MG63 (cell line): ENCODE measurements at regions not wholly inside any gene's neighbourhood (a gene's known extent, or its start where the extent isn't known, plus 50 kb on each side); places are given as distances from the start of the nearest gene placed in this dataset.

ENCODE experiments used
- DNase-seq: peaks from one replicate; pipeline ENCODE4 v3.0.0-alpha.2; 2020
- H3K27me3 ChIP-seq: fragments of 250-450 bp; sonication (Bioruptor Pico); 2 replicates; pipeline ENCODE4 v1.5.1; 2020; ENCODE audit warnings: mild to moderate bottlenecking, moderate library complexity
- H3K36me3 ChIP-seq: fragments of 250-450 bp; sonication (Bioruptor Pico); 2 replicates; pipeline ENCODE4 v1.5.1; 2020; ENCODE audit warnings: mild to moderate bottlenecking, moderate library complexity
- H3K4me3 ChIP-seq: fragments of 250-450 bp; sonication (Bioruptor Pico); 2 replicates; pipeline ENCODE4 v1.5.1; 2020; ENCODE audit warnings: mild to moderate bottlenecking, moderate library complexity
- H3K9me3 ChIP-seq: fragments of 250-450 bp; sonication (Bioruptor Pico); 2 replicates; pipeline ENCODE4 v1.5.1; 2020; ENCODE audit warnings: mild to moderate bottlenecking, moderate library complexity

DNA sequence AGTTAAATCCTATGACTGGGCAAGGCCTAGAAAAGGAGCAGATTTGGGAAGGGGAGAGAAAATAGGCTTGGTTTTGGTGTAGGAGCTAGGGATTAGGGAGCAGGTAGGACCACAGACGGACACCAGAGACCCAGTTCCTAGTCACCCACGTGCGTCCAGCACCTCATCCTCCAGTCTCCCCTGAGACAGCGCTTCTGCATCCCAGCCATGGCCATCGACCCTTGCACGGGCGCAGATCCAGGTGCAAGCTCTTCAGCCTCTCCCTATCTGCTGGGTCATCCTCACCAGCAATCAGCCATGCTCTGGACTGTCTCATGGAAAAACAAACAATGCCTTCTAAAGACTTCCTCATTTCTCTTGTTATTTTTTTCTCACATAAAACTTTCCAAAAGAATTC lies 246.8 kb upstream of the RAB6C start:
- Histone ChIP-seq H3K9me3 (no peaks in the 10 kb centered on the region), H3K4me3 (no peak overlapping the region), H3K27me3 (no peaks in the 10 kb centered on the region), H3K36me3 (no peaks in the 10 kb centered on the region)
- no peak for DNase-seq

DNA sequence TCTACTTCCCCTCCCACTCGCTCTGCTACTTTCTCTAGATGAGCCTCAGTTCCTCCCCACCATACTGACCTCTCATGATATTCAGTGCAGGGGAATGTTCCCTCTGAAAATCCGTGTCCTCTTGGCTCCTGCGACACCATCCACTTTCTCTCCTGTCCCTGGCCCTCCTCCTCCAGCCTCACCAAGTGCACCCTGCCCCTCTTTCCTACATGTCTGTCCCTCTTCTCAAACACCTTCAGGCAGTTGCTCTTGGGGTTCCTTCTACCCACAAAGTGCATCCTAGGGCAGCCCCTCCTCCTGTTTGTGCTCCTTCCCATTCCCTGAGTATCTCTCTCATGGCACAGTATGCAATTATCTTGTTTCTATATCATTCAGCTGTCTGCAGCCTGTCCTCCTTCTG lies 246.4 kb upstream of the RAB6C start:
- no peaks in the 10 kb centered on the region for H3K36me3 ChIP-seq
- no peaks in the 10 kb centered on the region for H3K27me3 ChIP-seq
- H3K4me3 ChIP-seq: no peak overlapping the region
- H3K9me3 ChIP-seq: no peaks in the 10 kb centered on the region
- DNase-seq: no peak

DNA sequence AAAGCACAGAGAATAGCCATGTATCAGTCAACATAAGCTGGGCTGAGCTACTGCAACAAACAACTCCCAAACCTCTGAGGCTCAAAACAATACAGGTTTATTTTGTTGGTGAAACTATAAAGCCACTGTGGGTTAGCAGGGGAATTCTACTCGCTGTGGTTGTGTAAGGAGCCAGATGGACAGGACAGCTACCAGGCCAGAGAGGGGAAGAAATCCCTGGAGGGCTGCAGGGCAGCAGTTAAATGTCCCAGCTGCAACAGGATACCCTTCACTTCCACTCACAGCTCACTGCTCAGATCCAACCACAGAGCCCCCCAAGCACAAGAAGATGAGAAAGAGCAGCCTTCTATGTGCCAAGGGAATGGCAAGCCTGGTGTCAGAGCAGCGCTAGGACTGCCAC lies 245.9 kb upstream of the RAB6C start:
- no peak for DNase-seq
- no peaks in the 10 kb centered on the region for H3K36me3 ChIP-seq
- no peaks in the 10 kb centered on the region for H3K27me3 ChIP-seq
- no peaks in the 10 kb centered on the region for H3K9me3 ChIP-seq
- H3K4me3 ChIP-seq: no peak overlapping the region

DNA sequence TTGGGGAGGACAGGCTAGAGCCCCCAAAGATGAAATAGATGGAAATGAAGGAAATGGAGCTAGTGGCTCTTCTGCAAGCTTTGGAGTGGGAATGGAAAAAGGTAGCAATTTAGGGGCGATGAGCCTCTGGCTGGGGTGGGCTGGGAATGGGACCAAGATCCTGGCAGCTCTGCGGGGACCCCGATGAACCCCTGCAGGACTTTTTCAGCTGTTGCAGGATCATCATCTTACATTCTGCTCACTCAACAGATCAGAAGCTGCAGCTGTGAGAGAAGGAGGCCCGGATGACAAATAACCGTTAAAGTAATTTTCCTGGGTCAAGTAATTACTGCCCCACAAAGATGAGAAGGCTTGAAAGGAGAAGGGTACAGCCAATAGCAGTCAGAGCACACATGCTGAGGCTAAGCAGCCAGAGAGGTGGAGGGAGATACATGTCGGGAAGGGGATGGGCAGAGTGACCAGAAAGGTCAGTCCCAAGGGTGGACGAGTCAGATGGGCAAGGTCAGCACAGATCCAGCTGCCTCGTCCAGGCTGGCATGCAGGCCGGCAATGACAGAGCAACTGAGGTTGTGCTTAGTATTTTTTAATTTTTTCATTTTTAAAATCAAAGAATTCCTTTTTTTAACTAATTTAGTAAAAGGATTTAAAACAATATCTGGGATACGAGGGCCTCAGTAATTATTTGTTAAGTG lies 245.0 kb upstream of the RAB6C start:
- Histone ChIP-seq H3K27me3 (no peaks in the 10 kb centered on the region), H3K9me3 (no peaks in the 10 kb centered on the region), H3K4me3 (no peak overlapping the region), H3K36me3 (no peaks in the 10 kb centered on the region)
- no peak for DNase-seq

DNA sequence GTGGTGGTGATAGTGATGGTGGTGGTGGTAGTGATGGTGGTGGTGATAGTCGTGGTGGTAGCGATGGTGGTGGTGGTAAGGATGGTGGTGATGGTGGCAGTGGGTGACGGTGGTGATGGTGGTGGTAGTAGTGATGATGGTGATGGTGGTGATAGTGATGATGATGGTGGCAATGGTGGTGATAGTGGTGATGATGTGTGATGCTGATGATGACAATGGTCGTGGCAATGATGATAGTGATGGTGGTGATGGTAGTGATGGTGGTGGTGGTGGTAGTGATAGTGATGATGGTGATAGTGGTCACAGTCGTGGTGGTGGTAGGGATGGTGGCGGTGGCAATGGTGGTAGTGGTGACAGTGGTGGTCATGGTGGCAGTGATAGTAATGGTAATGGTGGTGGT lies 243.9 kb upstream of the RAB6C start:
- DNase-seq: no peak
- Histone ChIP-seq H3K27me3 (no peaks in the 10 kb centered on the region), H3K4me3 (no peak overlapping the region), H3K9me3 (no peaks in the 10 kb centered on the region), H3K36me3 (no peaks in the 10 kb centered on the region)

DNA sequence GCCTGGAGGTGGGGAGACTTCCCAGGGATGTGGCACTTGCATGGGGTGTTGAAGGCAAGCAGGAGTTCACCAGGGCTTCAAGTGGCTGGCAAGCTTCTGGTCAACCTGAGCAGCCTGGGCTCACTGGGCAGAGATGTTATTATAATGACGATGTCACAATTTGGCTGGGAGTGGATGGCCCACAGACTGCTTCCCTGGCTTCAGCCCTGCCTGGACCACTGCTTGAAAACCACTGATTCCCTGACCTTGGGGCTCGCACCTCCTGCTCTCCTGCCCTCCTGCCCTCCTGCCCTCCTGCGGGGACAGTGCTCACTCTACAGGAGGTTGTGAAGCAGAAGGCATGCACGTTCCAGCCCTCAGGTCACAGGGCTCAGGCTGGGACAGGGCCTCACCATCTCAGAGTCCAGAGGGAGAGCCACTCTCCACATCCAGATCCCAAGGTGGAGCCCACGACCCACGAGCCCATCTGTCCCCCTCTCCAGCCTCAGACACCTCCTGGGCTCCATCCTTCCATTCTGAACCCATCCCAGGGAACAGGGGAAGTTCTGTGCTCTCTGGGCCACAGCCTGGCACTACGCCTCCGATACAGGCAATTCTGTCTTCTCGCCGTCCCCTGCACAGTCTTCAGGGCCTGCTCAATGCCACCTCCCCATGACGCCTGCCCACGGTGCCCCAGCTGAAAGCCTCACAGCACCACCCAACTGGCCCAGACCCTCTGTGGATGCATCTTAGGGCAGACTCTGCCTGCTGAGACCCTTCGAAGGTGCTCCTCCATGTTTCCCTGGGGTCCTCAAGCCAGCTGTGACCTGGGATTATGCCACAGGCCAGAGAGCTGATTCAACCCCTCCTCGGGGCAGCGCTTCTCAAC lies 241.6 kb upstream of the RAB6C start:
- DNase-seq: no peak
- Histone ChIP-seq H3K9me3 (no peaks in the 10 kb centered on the region), H3K36me3 (no peaks in the 10 kb centered on the region), H3K4me3 (no peak overlapping the region), H3K27me3 (no peaks in the 10 kb centered on the region)

DNA sequence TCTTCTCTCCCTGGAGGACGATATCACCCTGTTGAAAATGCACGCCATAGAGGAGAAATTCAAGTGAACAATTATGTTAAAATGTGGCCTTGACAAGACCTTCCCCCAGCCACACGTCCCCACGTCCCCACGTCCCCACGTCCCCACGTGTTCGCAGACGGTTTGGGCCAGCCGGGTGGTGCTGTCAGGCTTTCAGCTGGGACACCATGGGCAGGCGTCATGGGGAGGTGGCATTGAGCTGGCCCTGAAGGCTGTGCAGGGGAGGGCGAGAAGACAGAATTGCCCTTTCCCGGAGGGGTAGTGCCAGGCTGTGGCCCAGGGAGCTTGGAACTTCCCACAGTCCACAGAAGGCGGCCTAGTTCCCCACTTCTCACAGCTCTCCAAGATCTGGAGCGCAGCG lies 240.7 kb upstream of the RAB6C start:
- Histone ChIP-seq H3K4me3 (no peak overlapping the region), H3K27me3 (no peaks in the 10 kb centered on the region), H3K9me3 (no peaks in the 10 kb centered on the region), H3K36me3 (no peaks in the 10 kb centered on the region)
- DNase-seq: no peak

DNA sequence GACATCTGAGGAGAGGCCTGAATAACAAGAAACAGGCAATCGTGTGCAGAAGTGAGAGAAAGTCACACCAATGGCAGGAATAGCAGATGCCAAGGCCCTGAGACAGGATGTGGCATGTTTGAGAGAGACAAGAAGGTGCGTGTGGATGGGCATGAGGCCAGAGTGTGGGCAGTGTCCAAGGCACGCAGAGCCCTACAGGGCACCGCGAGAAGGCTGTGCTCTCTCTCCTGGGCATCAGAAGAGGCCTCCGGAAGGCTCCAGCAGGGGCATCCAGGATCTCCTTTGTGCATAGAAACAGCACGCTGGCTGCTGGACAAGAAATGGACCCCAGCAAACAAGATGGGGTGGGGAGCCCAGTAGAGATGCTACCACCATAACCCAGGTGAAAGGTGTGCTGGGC lies 239.0 kb upstream of the RAB6C start:
- no peaks in the 10 kb centered on the region for H3K27me3 ChIP-seq
- no peak for DNase-seq
- H3K9me3 ChIP-seq: no peaks in the 10 kb centered on the region
- H3K4me3 ChIP-seq: no peak overlapping the region
- no peaks in the 10 kb centered on the region for H3K36me3 ChIP-seq

DNA sequence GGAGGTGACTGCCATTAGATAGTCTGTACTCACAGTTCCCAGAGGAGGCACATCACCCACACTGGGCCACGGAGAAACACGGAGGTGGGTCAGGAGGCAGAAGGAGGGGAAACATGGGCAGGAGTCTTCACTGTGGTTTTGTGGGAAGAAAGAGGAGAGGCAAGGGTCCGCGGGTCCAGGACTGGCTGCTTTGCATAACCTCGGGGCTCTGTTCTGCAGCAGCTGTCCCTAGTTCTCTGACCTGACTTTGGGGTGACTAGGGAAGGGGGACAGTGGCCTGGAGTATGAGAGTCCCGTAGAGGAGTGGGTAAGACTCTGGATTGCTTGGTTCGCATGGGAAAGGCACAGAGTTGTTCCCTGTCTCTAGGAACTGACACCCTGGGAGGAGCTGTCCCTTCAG lies 238.3 kb upstream of the RAB6C start:
- no peaks in the 10 kb centered on the region for H3K9me3 ChIP-seq
- no peaks in the 10 kb centered on the region for H3K27me3 ChIP-seq
- H3K36me3 ChIP-seq: no peaks in the 10 kb centered on the region
- no peak overlapping the region for H3K4me3 ChIP-seq
- DNase-seq: no peak

DNA sequence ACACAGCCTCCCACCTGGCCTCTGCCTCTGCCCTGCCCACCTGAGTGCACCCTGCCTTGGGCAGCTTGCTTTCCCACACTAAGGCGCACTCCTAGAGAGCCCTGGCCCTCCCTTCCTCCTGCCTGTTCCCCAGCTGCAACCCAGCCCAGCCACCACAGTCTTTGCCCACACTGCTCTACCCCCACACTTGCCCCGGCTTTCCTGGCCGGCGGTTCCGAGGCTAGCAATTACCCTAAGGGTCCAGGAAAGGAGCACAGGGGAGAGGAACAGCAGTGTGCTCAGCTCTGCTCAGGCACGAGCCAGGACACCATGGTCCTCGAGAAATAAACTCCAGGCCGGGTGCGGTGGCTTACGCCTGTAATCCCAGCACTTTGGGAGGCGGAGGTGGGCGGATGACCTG lies 237.8 kb upstream of the RAB6C start:
- no peaks in the 10 kb centered on the region for H3K9me3 ChIP-seq

DNA sequence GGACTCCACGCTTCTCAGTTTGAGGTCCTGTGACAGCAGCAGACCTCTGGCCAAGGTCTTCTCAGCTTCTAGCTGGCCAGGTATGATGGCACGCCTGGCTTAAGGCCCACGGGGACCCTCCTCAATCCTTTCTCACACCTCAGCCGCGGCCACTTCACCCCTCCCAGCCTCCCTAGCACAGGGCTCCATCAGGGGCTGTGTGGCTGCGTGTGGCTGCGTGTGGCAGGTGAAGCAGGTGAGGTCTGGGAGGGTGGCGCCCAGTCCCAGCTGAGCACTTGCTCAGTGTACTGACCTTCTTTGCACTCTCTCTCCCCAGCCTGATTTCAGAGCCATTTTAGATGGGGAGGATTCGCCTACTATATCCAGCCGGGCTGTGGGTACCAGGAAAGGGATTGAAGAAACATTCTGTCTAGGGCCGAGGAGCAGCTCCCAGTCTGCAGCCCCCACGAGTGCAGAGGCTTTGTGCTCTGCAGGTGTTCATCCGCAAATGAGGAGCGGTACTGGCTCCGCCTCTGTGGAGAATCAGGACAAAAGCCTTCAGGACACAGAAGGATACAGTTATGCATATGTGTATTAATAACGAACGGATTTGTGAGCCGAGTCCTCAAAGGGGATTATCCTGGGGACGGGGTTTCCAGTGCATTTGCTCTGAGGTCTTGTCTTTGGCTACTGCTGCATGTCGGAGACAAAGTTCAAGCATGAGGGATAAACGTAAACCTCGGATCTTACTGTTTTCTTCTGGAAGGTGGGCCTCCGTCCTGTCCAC lies 236.9 kb upstream of the RAB6C start:
- Histone ChIP-seq H3K36me3 (no peaks in the 10 kb centered on the region), H3K27me3 (no peaks in the 10 kb centered on the region), H3K4me3 (no peak overlapping the region), H3K9me3 (no peaks in the 10 kb centered on the region)
- no peak for DNase-seq

More for the DNA sequence above, 237.8 kb upstream of the RAB6C start:
- Histone ChIP-seq H3K4me3 (no peak overlapping the region), H3K27me3 (no peaks in the 10 kb centered on the region), H3K36me3 (no peaks in the 10 kb centered on the region)
- no peak for DNase-seq

DNA sequence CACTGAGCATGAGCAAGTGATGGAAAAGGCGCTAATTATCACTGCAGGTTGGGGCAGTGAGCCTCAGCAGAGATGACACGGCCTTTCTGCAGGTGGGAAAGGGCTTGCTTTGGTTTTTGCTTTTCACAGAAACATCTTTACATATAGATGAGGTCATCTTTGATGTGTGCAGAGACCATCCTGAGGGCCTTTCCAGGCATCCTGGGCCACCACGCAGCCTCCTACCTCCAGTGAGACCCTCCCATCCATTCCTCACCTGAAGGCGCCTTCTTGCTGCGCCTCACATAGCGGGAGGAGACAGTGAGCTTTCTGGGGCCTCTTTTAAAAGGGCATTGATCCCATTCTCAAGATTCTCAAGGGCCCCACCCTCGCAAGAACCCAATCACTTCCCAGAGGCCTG lies 235.3 kb upstream of the RAB6C start:
- Histone ChIP-seq H3K36me3 (no peaks in the 10 kb centered on the region), H3K4me3 (no peak overlapping the region), H3K9me3 (no peaks in the 10 kb centered on the region), H3K27me3 (no peaks in the 10 kb centered on the region)
- DNase-seq: no peak

DNA sequence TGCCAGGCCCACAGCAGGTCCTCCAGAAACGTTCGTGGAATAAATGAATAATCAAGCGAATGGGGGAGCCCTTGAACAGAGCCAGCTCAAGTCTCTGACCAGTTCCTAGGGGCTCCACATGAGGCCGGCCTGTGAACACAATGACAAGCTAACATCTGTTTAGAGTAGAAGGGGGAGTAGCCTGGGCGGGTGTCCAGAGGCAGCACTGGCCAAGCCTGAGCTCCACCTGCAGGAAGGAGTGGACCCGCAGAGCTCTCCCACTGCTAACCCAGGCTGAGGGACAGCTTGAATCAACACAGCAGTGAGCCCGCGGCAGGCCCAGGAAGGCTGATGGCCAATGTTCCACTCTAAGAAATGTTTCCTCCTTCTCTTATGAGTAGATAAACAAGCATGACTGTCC lies 234.8 kb upstream of the RAB6C start:
- Histone ChIP-seq H3K4me3 (no peak overlapping the region), H3K36me3 (no peaks in the 10 kb centered on the region), H3K27me3 (no peaks in the 10 kb centered on the region), H3K9me3 (no peaks in the 10 kb centered on the region)
- DNase-seq: no peak

DNA sequence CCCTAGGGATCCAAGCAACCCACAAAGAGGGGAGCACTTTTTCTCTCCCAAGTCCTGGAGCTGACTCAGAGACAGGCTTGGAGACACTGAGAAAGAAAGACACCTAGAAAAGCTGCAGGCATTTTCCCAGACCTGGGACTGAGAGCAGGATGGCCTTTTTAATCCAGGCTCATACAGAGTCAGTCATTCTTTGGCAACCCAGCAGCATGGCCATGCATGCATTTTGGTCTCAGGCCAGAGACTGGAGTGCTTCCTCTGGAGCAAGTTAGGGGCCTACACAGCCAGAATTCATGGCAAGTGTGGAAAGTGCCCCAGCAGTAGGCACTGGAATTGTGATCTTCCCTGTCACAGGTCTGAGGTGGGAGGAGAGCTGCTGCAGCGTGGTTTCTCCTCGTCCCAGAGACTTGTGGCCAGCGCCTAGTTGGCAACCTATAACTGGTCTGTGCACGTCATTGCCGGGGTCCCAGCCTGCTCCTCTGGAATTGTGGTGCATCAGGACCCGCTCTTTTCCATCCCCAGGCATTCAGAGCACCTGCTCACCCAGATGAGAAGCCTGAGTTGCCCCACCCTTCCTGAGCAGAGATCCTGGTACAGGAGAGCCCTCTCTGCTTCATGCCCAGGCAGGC lies 231.9 kb upstream of the RAB6C start:
- peak; percentile 9 for DNase-seq

DNA sequence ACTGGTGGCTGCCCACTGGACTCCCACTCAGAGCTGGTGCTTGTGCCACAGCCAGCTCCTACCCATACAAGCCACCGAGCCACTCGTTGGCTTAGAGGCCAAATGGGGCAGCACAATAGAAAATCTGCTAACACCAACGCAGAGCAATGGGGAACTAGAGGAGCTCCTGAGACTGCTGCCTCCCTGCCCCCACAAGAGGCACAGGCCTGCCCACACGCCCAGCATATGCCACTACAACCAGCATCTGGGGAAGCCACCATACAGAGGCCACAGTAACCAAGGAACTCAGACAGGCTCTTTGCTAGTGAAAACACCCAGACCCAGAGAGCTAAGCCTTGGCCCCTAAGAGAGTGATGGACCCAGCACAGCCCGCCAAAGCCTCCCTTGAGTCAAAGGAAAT lies 231.2 kb upstream of the RAB6C start:
- H3K4me3 ChIP-seq: no peak overlapping the region
- no peaks in the 10 kb centered on the region for H3K36me3 ChIP-seq
- H3K9me3 ChIP-seq: no peaks in the 10 kb centered on the region
- no peaks in the 10 kb centered on the region for H3K27me3 ChIP-seq
- DNase-seq: no peak

More for the DNA sequence above, 231.9 kb upstream of the RAB6C start:
- Histone ChIP-seq H3K9me3 (no peaks in the 10 kb centered on the region), H3K27me3 (no peaks in the 10 kb centered on the region), H3K36me3 (no peaks in the 10 kb centered on the region), H3K4me3 (no peak overlapping the region)

DNA sequence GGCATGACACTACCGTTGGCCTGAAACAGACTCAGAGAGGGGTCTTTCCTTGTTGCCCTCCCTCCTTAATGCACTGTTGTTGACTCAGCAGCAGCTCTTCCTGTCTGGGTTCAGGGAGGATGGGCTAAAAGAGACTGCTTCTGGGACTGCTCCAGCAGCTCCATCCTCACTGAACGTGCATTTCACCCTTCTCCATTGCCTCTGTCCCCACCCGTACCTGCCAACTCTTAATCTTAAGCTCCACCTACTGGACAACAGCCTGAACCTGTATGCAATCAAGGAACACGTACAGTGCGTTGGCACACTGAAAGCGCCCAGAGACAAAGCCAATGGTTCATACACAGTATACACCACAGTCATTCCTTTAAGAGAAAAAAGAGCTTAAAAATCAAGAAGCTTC lies 230.8 kb upstream of the RAB6C start:
- DNase-seq: no peak

DNA sequence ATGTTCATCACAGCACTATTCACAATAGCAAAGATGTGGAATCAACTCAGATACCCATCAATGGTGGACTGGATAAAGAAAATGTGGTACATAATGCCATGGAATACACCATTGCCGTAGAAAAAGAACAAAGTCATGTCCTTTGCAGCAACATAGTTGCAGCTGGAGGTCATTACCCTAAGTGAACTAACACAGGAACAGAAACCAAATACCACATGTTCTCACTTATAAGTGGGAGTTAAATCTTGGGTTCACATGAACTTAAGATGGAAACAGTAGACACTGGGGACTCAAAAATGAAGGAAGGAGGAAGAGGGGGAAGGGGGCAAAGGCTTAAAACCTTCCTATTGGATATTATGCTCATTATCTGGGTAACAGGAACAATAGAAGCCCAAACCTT lies 228.1 kb upstream of the RAB6C start:
- no peaks in the 10 kb centered on the region for H3K9me3 ChIP-seq
- H3K4me3 ChIP-seq: no peak overlapping the region
- H3K27me3 ChIP-seq: no peaks in the 10 kb centered on the region
- no peaks in the 10 kb centered on the region for H3K36me3 ChIP-seq
- no peak for DNase-seq

More for the DNA sequence above, 230.8 kb upstream of the RAB6C start:
- no peaks in the 10 kb centered on the region for H3K9me3 ChIP-seq
- H3K4me3 ChIP-seq: no peak overlapping the region
- no peaks in the 10 kb centered on the region for H3K27me3 ChIP-seq
- H3K36me3 ChIP-seq: no peaks in the 10 kb centered on the region
